ENCODE measurements at regions not wholly inside any gene's neighbourhood (a gene's known extent, or its start where the extent isn't known, plus 50 kb on each side); places are given as distances from the start of the nearest gene placed in this dataset.

DNA sequence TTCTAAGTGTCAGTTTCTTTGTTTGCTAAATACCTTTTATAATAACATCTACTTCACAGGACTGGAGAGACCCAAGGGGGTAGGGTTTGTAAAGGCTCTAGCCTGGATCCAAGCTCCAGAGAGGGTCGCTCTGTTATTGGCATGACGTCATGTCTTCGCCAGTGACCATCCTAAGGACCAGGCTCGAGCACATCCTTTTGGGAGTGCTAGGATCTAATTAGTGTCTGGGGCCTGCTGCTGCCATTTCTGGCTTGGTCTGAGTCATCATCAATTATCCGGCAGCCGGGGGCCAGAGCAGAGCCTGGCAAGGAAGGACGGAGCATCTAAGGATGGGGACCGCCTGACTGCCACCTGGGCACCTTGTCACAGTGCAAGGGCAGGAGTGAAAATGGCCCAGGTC is 153.0 kb downstream of the NSG2 start:
- H3K27ac ChIP-seq, result no peak overlapping the region
- H3K4me3 ChIP-seq, result no peak overlapping the region
- no peak for DNase-seq (ENCODE audit: low spot score)
- TF ChIP-seq, protein P1, sequence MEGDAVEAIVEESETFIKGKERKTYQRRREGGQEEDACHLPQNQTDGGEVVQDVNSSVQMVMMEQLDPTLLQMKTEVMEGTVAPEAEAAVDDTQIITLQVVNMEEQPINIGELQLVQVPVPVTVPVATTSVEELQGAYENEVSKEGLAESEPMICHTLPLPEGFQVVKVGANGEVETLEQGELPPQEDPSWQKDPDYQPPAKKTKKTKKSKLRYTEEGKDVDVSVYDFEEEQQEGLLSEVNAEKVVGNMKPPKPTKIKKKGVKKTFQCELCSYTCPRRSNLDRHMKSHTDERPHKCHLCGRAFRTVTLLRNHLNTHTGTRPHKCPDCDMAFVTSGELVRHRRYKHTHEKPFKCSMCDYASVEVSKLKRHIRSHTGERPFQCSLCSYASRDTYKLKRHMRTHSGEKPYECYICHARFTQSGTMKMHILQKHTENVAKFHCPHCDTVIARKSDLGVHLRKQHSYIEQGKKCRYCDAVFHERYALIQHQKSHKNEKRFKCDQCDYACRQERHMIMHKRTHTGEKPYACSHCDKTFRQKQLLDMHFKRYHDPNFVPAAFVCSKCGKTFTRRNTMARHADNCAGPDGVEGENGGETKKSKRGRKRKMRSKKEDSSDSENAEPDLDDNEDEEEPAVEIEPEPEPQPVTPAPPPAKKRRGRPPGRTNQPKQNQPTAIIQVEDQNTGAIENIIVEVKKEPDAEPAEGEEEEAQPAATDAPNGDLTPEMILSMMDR (IDR thresholded peaks at IDR 0.05), result no peak

DNA sequence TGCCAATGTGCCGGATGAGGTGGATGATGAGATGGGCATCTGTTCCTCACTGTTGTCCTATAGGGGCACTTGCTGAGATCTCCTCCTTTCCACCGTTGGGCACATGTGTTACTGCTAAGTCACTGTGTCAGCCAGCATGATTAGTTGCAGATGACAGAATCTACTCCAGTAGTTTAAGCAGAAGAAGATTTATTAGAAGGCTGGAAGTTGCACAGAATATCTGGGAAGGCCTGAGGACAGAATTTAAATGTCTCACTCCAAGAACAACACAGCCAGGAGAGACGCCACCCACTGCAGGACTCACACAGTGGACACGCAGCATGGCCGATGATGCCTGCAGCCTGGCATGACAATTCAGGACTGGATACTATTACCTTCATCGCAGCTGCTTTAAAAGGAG is 157.5 kb downstream of the NSG2 start:
- DNase-seq (ENCODE audit: low spot score), result no peak
- TF ChIP-seq, protein P1 (IDR thresholded peaks at IDR 0.05), result no peak
- Histone ChIP-seq H3K27ac (no peak overlapping the region), H3K4me3 (no peak overlapping the region)

DNA sequence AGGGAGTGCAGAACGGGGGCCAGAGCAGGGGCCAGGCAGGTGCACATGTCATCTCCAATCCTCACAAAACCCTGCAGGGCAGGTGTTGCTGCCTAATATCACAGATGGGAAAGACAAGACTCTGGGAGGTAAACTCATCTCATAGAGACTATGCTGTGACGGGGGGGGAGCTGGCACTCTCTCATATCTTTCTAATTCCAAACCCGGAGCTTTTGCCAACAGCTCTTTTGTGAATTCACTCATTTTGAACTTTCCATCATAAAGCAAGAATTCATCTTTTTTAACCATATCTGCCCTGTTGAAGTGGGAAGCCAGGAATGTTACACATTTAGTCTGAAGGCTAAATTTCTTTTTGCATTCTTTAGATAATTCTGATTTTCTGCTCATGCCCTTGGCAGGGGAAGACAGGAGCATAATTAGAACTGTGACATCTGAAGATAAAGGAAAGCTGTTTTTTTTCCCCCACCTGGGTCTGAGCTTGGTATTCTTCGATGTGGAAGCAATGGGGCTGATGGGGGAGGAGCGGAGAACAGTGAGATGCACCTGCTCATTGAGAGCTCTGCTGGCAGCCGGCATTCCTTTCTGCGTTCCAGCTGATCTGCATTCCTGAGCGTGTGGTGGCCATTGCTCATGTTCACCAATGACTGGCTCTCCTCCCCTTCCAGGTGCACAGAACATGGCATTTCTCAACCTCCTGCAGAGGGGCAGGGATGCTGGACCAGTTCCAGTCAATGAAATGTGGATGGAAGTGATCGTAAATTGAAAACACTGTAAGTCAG is 159.2 kb downstream of the NSG2 start:
- no peak overlapping the region for H3K27ac ChIP-seq
- TF ChIP-seq, protein P1 (IDR thresholded peaks at IDR 0.05), result no peak
- no peak overlapping the region for H3K4me3 ChIP-seq
- DNase-seq (ENCODE audit: low spot score), result peak; percentile 41

DNA sequence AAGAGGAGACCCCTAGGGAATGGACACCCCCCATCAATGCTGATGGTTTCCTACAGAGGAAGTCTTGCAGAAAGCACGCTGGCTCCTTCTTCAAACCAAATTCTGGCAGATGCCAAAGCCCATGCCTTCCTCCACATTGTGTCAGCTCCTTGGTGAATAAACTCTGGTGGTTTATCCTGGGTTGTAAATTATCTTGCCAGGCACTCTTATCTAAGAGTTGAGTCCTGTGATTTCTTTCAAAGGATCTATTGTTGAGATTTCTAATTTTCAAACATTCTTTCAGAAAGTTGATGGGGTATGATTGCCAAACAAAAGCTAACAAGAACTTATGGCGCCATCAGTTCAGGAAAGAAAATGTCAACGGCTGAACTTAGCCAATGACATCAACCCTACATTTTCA is 160.4 kb downstream of the NSG2 start:
- Histone ChIP-seq H3K4me3 (no peak overlapping the region), H3K27ac (no peak overlapping the region)
- no peak for DNase-seq (ENCODE audit: low spot score)
- TF ChIP-seq, protein P1 (IDR thresholded peaks at IDR 0.05), result no peak

DNA sequence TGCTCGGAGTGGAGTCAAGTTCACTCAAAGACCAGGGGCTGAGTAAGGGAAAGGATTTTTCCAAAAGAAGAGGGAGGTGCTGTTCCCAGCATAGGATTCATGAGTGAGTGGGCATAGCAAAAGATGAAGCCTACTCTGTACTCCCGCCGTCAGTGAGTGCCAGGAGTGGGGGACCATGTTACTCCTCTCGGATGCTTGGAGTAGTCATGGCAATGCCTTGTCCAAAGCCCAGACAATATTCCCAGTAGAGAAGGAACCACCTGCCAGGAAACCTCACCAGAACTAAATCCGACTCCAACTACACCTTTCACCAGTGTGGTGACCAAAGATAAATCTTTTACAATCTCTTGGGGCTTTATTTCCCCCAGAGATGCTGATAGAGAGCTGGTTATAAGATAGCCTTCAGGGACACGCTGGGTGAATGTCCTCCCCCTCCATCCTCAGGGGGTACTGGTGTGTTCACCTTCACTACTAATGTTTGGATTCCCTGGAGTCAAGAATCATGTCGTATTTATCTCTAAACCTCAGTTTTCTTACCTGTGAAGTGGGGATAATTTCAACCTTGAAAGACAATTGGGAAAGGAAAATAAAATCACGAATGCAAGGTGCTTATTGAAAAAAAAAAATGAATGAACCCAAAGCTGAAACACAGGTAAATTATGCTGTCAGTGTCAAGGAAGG is 165.2 kb downstream of the NSG2 start:
- TF ChIP-seq, protein P1 (IDR thresholded peaks at IDR 0.05), result no peak
- H3K4me3 ChIP-seq, result no peak overlapping the region
- DNase-seq (ENCODE audit: low spot score), result no peak
- H3K27ac ChIP-seq, result no peak overlapping the region

DNA sequence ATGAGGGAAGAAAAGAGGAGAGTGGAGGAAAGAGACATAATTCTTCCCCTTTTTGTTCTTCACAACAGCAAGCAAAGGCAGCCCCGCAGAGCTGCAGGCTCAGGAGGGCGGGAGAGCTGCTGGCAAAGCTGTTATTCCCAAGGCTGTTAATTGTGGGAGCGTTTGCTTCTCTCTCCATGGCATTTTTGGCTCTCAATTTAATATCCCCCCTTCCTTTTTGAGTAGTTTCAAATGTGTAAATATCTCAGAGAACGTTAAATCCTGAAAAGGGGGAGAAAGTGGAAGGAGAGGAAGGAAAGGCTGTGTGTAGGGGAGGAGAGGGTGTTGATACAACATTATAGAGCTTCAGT is 165.7 kb downstream of the NSG2 start:
- Histone ChIP-seq H3K27ac (no peak overlapping the region), H3K4me3 (no peak overlapping the region)
- TF ChIP-seq, protein P1 (IDR thresholded peaks at IDR 0.05), result no peak
- no peak for DNase-seq (ENCODE audit: low spot score)

DNA sequence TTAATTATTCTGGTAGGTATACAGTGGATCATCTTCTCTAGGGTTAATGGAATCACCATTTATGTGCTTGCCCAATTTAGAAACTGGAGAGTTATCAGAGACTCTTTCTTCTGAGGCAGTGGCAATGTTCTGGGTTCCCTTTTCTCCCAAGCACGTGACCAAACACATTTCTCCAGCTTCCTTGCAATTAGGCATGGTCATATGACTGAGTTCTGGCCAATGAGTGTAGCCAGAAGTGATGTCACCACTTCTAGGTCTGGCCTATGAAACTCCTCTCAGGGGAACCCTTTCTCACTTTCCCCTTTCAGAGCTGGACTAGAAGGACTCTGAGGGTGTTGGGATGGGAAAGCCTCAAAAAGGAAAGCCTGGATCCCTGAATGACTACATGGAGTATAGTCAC is 172.0 kb downstream of the NSG2 start:
- DNase-seq (ENCODE audit: low spot score), result no peak
- Histone ChIP-seq H3K27ac (no peak overlapping the region), H3K4me3 (no peak overlapping the region)
- TF ChIP-seq, protein P1 (IDR thresholded peaks at IDR 0.05), result no peak

Measured in coronary artery (tissue), 2 donors.